GM18505 (cell line): ENCODE measurements at regions not wholly inside any gene's neighbourhood (a gene's known extent, or its start where the extent isn't known, plus 50 kb on each side); places are given as distances from the start of the nearest gene placed in this dataset.

Experiments used
- ATAC-seq: cut with Tn5 transposase; IDR thresholded peaks from one replicate; pipeline ENCODE4 v1.9.1; 2021; ENCODE audit not compliant: unreplicated experiment
- POLR2A ChIP-seq: IDR thresholded peaks from 4 replicates; pipeline ENCODE4 v1.6.1; 2011; ENCODE audit warnings: borderline replicate concordance; ENCODE audit not compliant: insufficient read depth, insufficient read length; ENCODE audit errors: extremely low read depth

- ATAC-seq, result no peak
- TF ChIP-seq POLR2A, result no peak
These were observed 336.2 kb upstream of the FAT1 start for GRCh38 chr4:187059895-187060294.

- ATAC-seq, result no peak
- TF ChIP-seq POLR2A, result no peak
These were observed 336.9 kb upstream of the FAT1 start for GRCh38 chr4:187060551-187060950.

- TF ChIP-seq POLR2A, result no peak
- ATAC-seq, result no peak
These were observed 339.6 kb upstream of the FAT1 start for GRCh38 chr4:187063251-187063650.

- ATAC-seq, result no peak
These were observed 340.4 kb upstream of the FAT1 start for GRCh38 chr4:187064033-187064432.

GRCh38 chr4:187065396-187065795 is 341.7 kb upstream of the FAT1 start:
- TF ChIP-seq POLR2A, result no peak
- no peak for ATAC-seq

More at GRCh38 chr4:187064033-187064432, 340.4 kb upstream of the FAT1 start:
- TF ChIP-seq POLR2A, result no peak

- no peak for ATAC-seq
- no peak for TF ChIP-seq POLR2A
These were observed 342.1 kb upstream of the FAT1 start for GRCh38 chr4:187065806-187066205.

GRCh38 chr4:187069398-187069797 is 345.7 kb upstream of the FAT1 start:
- no peak for TF ChIP-seq POLR2A
- no peak for ATAC-seq

GRCh38 chr4:187070158-187070557 is 346.5 kb upstream of the FAT1 start:
- no peak for TF ChIP-seq POLR2A
- no peak for ATAC-seq

GRCh38 chr4:187070740-187071139 is 347.1 kb upstream of the FAT1 start:
- TF ChIP-seq POLR2A, result no peak
- no peak for ATAC-seq

GRCh38 chr4:187071946-187072600 is 348.4 kb upstream of the FAT1 start:
- no peak for TF ChIP-seq POLR2A
- ATAC-seq, result no peak

- no peak for ATAC-seq
- TF ChIP-seq POLR2A, result no peak
These were observed 350.2 kb upstream of the FAT1 start for GRCh38 chr4:187073820-187074219.

- TF ChIP-seq POLR2A, result no peak
- ATAC-seq, result no peak
These were observed 351.9 kb upstream of the FAT1 start for GRCh38 chr4:187075514-187075913.

GRCh38 chr4:187077744-187078401 is 354.2 kb upstream of the FAT1 start:
- no peak for TF ChIP-seq POLR2A
- ATAC-seq, result no peak

- no peak for ATAC-seq
- no peak for TF ChIP-seq POLR2A
These were observed 361.0 kb upstream of the FAT1 start for GRCh38 chr4:187084701-187085100.
